ENCODE measurements at regions not wholly inside any gene's neighbourhood (a gene's known extent, or its start where the extent isn't known, plus 50 kb on each side); places are given as distances from the start of the nearest gene placed in this dataset.

GRCh38 chr10:117486606-117487005, 55.9 kb upstream of the EMX2 start:
- WGBS (ENCODE audit: insufficient coverage, insufficient replicate concordance, low lambda C conversion rate, missing lambda C conversion rate): 73% methylated on average over 4 of the region's 4 CpGs
- in situ Hi-C loops (cut with MboI): no loop called here
- Histone ChIP-seq H3K9ac (ENCODE audit: control insufficient read depth, insufficient read depth, low read length) (no peak overlapping the region), H4K20me1 (ENCODE audit: control insufficient read depth, insufficient read depth) (no peaks in the 10 kb centered on the region), H3K9me3 (replicated peaks; ENCODE audit: control insufficient read depth, insufficient read depth, low read length) (no peaks in the 10 kb centered on the region), H3K36me3 (ENCODE audit: control insufficient read depth in 2 of 2, insufficient read depth in 2 of 2, low read length in 1 of 2) (no peaks in the 10 kb centered on the region), H3K4me1 (ENCODE audit: control insufficient read depth, insufficient read depth, low read length) (no peaks in the 10 kb centered on the region), H3K79me2 (ENCODE audit: control insufficient read depth, insufficient read depth, low read length) (no peaks in the 10 kb centered on the region), H3K4me3 (no peak overlapping the region), H3K27ac (ENCODE audit: control insufficient read depth, insufficient read depth) (no peak overlapping the region), H3K27me3 (replicated peaks in 1 of 2; ENCODE audit: control insufficient read depth in 2 of 2, insufficient read depth in 2 of 2, low read length in 1 of 2) (peaks cover 0 to 3% of the 10 kb centered on the region in 2 experiments; a peak in 3 of 4 replicates), H3K4me2 (ENCODE audit: control insufficient read depth, insufficient read depth) (no peak overlapping the region), H2AFZ (ENCODE audit: control insufficient read depth, low read depth, low read length) (no peak overlapping the region)
- no peak for DNase-seq (ENCODE audit: low read depth, low spot score)
- no peak for FAIRE-seq
- no TSS peak for BruUV-seq (replicated peaks)
- RAD21 ChIA-PET (ENCODE audit: unreplicated experiment): no interaction called here
- intact Hi-C loops (cut with micrococcal nuclease; ENCODE audit: unreplicated experiment): no loop called here
- no peak for ATAC-seq
- SMC1A ChIA-PET (ENCODE audit: uncharacterized antibody, unreplicated experiment): no interaction called here
- TF ChIP-seq HCFC1 (IDR thresholded peaks at IDR 0.05; ENCODE audit: low read length): no peak
- no peak for TF ChIP-seq BRCA1 (IDR thresholded peaks at IDR 0.05; ENCODE audit: low read depth, low read length)
- TF ChIP-seq TAF1 (IDR thresholded peaks at IDR 0.05; ENCODE audit: borderline replicate concordance, low read depth, low read length): no peak
- no peak for TF ChIP-seq NR2C2 (IDR thresholded peaks at IDR 0.05; ENCODE audit: borderline replicate concordance, control insufficient read depth, insufficient read length, low read depth)
- TF ChIP-seq PRDM15 (CRISPR knock-in tag; IDR thresholded peaks at IDR 0.05): no peak
- TF ChIP-seq CREB1 (IDR thresholded peaks at IDR 0.05; ENCODE audit: low read depth): no peak
- TF ChIP-seq RCOR1 (conservative IDR thresholded peaks at IDR 0.05; ENCODE audit: low read depth, low read length): no peak
- no peak for TF ChIP-seq TCF12 (IDR thresholded peaks at IDR 0.05; ENCODE audit: low read depth, low read length)
- CTCF ChIA-PET: interaction anchor here (1.3 to 2.0 kb wide), 2 partner anchors 9 to 44 kb away, joined by 3 to 4 read pairs; no protein-coding TSS in a partner anchor
- POLR2A ChIA-PET: no interaction called here
